ENCODE measurements at regions not wholly inside any gene's neighbourhood (a gene's known extent, or its start where the extent isn't known, plus 50 kb on each side); places are given as distances from the start of the nearest gene placed in this dataset.

- no peak for DNase-seq
- no peak overlapping the region for H3K27ac ChIP-seq (ENCODE audit: low read length)
- WGBS (ENCODE audit: insufficient coverage, low lambda C conversion rate) = 100% methylated on average over 1 of the region's 3 CpGs
- H3K36me3 ChIP-seq (ENCODE audit: control insufficient read depth, insufficient read depth, low read length) = no peaks in the 10 kb centered on the region
- H3K9me3 ChIP-seq (ENCODE audit: control insufficient read depth, low read depth, low read length) = no peaks in the 10 kb centered on the region
- H3K27me3 ChIP-seq (ENCODE audit: control insufficient read depth, insufficient read depth, low read length) = no peaks in the 10 kb centered on the region
- no peaks in the 10 kb centered on the region for H3K4me1 ChIP-seq (ENCODE audit: control insufficient read depth, insufficient read depth, low read length)
- H3K4me3 ChIP-seq (ENCODE audit: low read length) = no peak overlapping the region
These were observed 92.7 kb downstream of the DYRK2 start for GRCh38 chr12:67741270-67741669.

- H3K4me1 ChIP-seq (ENCODE audit: control insufficient read depth, insufficient read depth, low read length) = peaks cover 9% of the 10 kb centered on the region
- H3K4me3 ChIP-seq (ENCODE audit: low read length) = no peak overlapping the region
- no peak for DNase-seq
- no CpG with 5 or more reads among the region's 1 CpG for WGBS (ENCODE audit: insufficient coverage, low lambda C conversion rate)
- H3K27me3 ChIP-seq (ENCODE audit: control insufficient read depth, insufficient read depth, low read length) = no peaks in the 10 kb centered on the region
- H3K9me3 ChIP-seq (ENCODE audit: control insufficient read depth, low read depth, low read length) = no peaks in the 10 kb centered on the region
- no peaks in the 10 kb centered on the region for H3K36me3 ChIP-seq (ENCODE audit: control insufficient read depth, insufficient read depth, low read length)
- H3K27ac ChIP-seq (ENCODE audit: low read length) = no peak overlapping the region
These were observed 93.9 kb downstream of the DYRK2 start for GRCh38 chr12:67742461-67742860.

GRCh38 chr12:67747869-67748742 is 99.6 kb downstream of the DYRK2 start:
- H3K4me1 ChIP-seq (ENCODE audit: control insufficient read depth, insufficient read depth, low read length) = peaks cover 41% of the 10 kb centered on the region
- H3K36me3 ChIP-seq (ENCODE audit: control insufficient read depth, insufficient read depth, low read length) = no peaks in the 10 kb centered on the region
- no peaks in the 10 kb centered on the region for H3K27me3 ChIP-seq (ENCODE audit: control insufficient read depth, insufficient read depth, low read length)
- peak; percentile 96 to 99 for DNase-seq
- H3K27ac ChIP-seq (ENCODE audit: low read length) = peak overlapping the region; percentile 93
- no CpG with 5 or more reads among the region's 2 CpGs for WGBS (ENCODE audit: insufficient coverage, low lambda C conversion rate)
- no peak overlapping the region for H3K4me3 ChIP-seq (ENCODE audit: low read length)
- no peaks in the 10 kb centered on the region for H3K9me3 ChIP-seq (ENCODE audit: control insufficient read depth, low read depth, low read length)

- Histone ChIP-seq H3K9me3 (ENCODE audit: control insufficient read depth, low read depth, low read length) (no peaks in the 10 kb centered on the region), H3K4me1 (ENCODE audit: control insufficient read depth, insufficient read depth, low read length) (peaks cover 41% of the 10 kb centered on the region), H3K27ac (ENCODE audit: low read length) (peak overlapping the region; percentile 93), H3K36me3 (ENCODE audit: control insufficient read depth, insufficient read depth, low read length) (no peaks in the 10 kb centered on the region), H3K27me3 (ENCODE audit: control insufficient read depth, insufficient read depth, low read length) (no peaks in the 10 kb centered on the region), H3K4me3 (ENCODE audit: low read length) (no peak overlapping the region)
- peak; percentile 87 to 95 for DNase-seq
- WGBS (ENCODE audit: insufficient coverage, low lambda C conversion rate) = 33% methylated on average over 1 of the region's 1 CpG
These were observed 100.1 kb downstream of the DYRK2 start for GRCh38 chr12:67748743-67749040.

GRCh38 chr12:67750513-67751183 is 102.1 kb downstream of the DYRK2 start:
- Histone ChIP-seq H3K36me3 (ENCODE audit: control insufficient read depth, insufficient read depth, low read length) (no peaks in the 10 kb centered on the region), H3K4me3 (ENCODE audit: low read length) (no peak overlapping the region), H3K9me3 (ENCODE audit: control insufficient read depth, low read depth, low read length) (no peaks in the 10 kb centered on the region), H3K27me3 (ENCODE audit: control insufficient read depth, insufficient read depth, low read length) (no peaks in the 10 kb centered on the region), H3K27ac (ENCODE audit: low read length) (no peak overlapping the region), H3K4me1 (ENCODE audit: control insufficient read depth, insufficient read depth, low read length) (peaks cover 41% of the 10 kb centered on the region)
- no peak for DNase-seq
- no CpG with 5 or more reads among the region's 3 CpGs for WGBS (ENCODE audit: insufficient coverage, low lambda C conversion rate)

- H3K4me1 ChIP-seq (ENCODE audit: control insufficient read depth, insufficient read depth, low read length) = peaks cover 41% of the 10 kb centered on the region
- WGBS (ENCODE audit: insufficient coverage, low lambda C conversion rate) = 80% methylated on average over 1 of the region's 6 CpGs
- no peaks in the 10 kb centered on the region for H3K9me3 ChIP-seq (ENCODE audit: control insufficient read depth, low read depth, low read length)
- H3K36me3 ChIP-seq (ENCODE audit: control insufficient read depth, insufficient read depth, low read length) = no peaks in the 10 kb centered on the region
- H3K27me3 ChIP-seq (ENCODE audit: control insufficient read depth, insufficient read depth, low read length) = no peaks in the 10 kb centered on the region
- peak overlapping the region; percentile 18 for H3K27ac ChIP-seq (ENCODE audit: low read length)
- no peak overlapping the region for H3K4me3 ChIP-seq (ENCODE audit: low read length)
- peak in 1 of 2 donors; percentile 36 for DNase-seq
These were observed 102.9 kb downstream of the DYRK2 start for GRCh38 chr12:67751381-67751928.

GRCh38 chr12:67752226-67752732 is 103.7 kb downstream of the DYRK2 start:
- DNase-seq = peak in 1 of 2 donors; percentile 32
- Histone ChIP-seq H3K27ac (ENCODE audit: low read length) (no peak overlapping the region), H3K4me3 (ENCODE audit: low read length) (no peak overlapping the region), H3K4me1 (ENCODE audit: control insufficient read depth, insufficient read depth, low read length) (peaks cover 33% of the 10 kb centered on the region), H3K9me3 (ENCODE audit: control insufficient read depth, low read depth, low read length) (no peaks in the 10 kb centered on the region), H3K27me3 (ENCODE audit: control insufficient read depth, insufficient read depth, low read length) (no peaks in the 10 kb centered on the region), H3K36me3 (ENCODE audit: control insufficient read depth, insufficient read depth, low read length) (no peaks in the 10 kb centered on the region)
- WGBS (ENCODE audit: insufficient coverage, low lambda C conversion rate) = 83% methylated on average over 2 of the region's 4 CpGs

GRCh38 chr12:67754933-67755697 is 106.6 kb downstream of the DYRK2 start:
- H3K27me3 ChIP-seq (ENCODE audit: control insufficient read depth, insufficient read depth, low read length) = no peaks in the 10 kb centered on the region
- H3K4me3 ChIP-seq (ENCODE audit: low read length) = no peak overlapping the region
- WGBS (ENCODE audit: insufficient coverage, low lambda C conversion rate) = no CpG with 5 or more reads among the region's 9 CpGs
- DNase-seq = no peak
- no peaks in the 10 kb centered on the region for H3K9me3 ChIP-seq (ENCODE audit: control insufficient read depth, low read depth, low read length)
- H3K4me1 ChIP-seq (ENCODE audit: control insufficient read depth, insufficient read depth, low read length) = peaks cover 10% of the 10 kb centered on the region
- H3K36me3 ChIP-seq (ENCODE audit: control insufficient read depth, insufficient read depth, low read length) = no peaks in the 10 kb centered on the region
- no peak overlapping the region for H3K27ac ChIP-seq (ENCODE audit: low read length)

- no CpG with 5 or more reads among the region's 2 CpGs for WGBS (ENCODE audit: insufficient coverage, low lambda C conversion rate)
These were observed 109.1 kb downstream of the DYRK2 start for GRCh38 chr12:67757651-67758050.

GRCh38 chr12:67758119-67758518 is 109.6 kb downstream of the DYRK2 start:
- H3K27ac ChIP-seq (ENCODE audit: low read length) = no peak overlapping the region
- WGBS (ENCODE audit: insufficient coverage, low lambda C conversion rate) = no CpG with 5 or more reads among the region's 2 CpGs
- no peaks in the 10 kb centered on the region for H3K27me3 ChIP-seq (ENCODE audit: control insufficient read depth, insufficient read depth, low read length)
- H3K36me3 ChIP-seq (ENCODE audit: control insufficient read depth, insufficient read depth, low read length) = no peaks in the 10 kb centered on the region
- H3K9me3 ChIP-seq (ENCODE audit: control insufficient read depth, low read depth, low read length) = no peaks in the 10 kb centered on the region
- no peak overlapping the region for H3K4me3 ChIP-seq (ENCODE audit: low read length)
- no peaks in the 10 kb centered on the region for H3K4me1 ChIP-seq (ENCODE audit: control insufficient read depth, insufficient read depth, low read length)
- DNase-seq = no peak

More at GRCh38 chr12:67757651-67758050, 109.1 kb downstream of the DYRK2 start:
- Histone ChIP-seq H3K27me3 (ENCODE audit: control insufficient read depth, insufficient read depth, low read length) (no peaks in the 10 kb centered on the region), H3K36me3 (ENCODE audit: control insufficient read depth, insufficient read depth, low read length) (no peaks in the 10 kb centered on the region), H3K27ac (ENCODE audit: low read length) (no peak overlapping the region), H3K9me3 (ENCODE audit: control insufficient read depth, low read depth, low read length) (no peaks in the 10 kb centered on the region), H3K4me3 (ENCODE audit: low read length) (no peak overlapping the region), H3K4me1 (ENCODE audit: control insufficient read depth, insufficient read depth, low read length) (no peaks in the 10 kb centered on the region)
- no peak for DNase-seq
